CD1c-positive myeloid dendritic cell (primary cell): ENCODE measurements at regions not wholly inside any gene's neighbourhood (a gene's known extent, or its start where the extent isn't known, plus 50 kb on each side); places are given as distances from the start of the nearest gene placed in this dataset.
"Not testable (repeated sequence)": the region's sequence is repeated elsewhere in the genome, so short reads cannot be mapped to it uniquely, and the experiment has no call there.

Experiments
- DNase-seq: peaks from one replicate; pipeline ENCODE4 v3.0.0-alpha.2; 2016; ENCODE audit errors: extremely low spot score

- no peak for DNase-seq
These were observed 892.8 kb upstream of the DIAPH2 start for GRCh38 chrX:95791876-95792275.

- DNase-seq = no peak
These were observed 887.3 kb upstream of the DIAPH2 start for GRCh38 chrX:95797344-95797743.

GRCh38 chrX:95823796-95824195 is 860.8 kb upstream of the DIAPH2 start:
- DNase-seq = no peak

- no peak for DNase-seq
These were observed 849.4 kb upstream of the DIAPH2 start for GRCh38 chrX:95835223-95835622.

GRCh38 chrX:95836517-95836916 is 848.1 kb upstream of the DIAPH2 start:
- DNase-seq = no peak

GRCh38 chrX:95841863-95842262 is 842.8 kb upstream of the DIAPH2 start:
- no peak for DNase-seq

- DNase-seq = no peak
These were observed 824.5 kb upstream of the DIAPH2 start for GRCh38 chrX:95860127-95860526.

GRCh38 chrX:95875661-95876060 is 809.0 kb upstream of the DIAPH2 start:
- DNase-seq = no peak

GRCh38 chrX:95878874-95879273 is 805.8 kb upstream of the DIAPH2 start:
- DNase-seq = no peak

- DNase-seq = no peak
These were observed 800.5 kb upstream of the DIAPH2 start for GRCh38 chrX:95884186-95884585.

- no peak for DNase-seq
These were observed 799.6 kb upstream of the DIAPH2 start for GRCh38 chrX:95885074-95885473.

GRCh38 chrX:95889279-95889678 is 795.4 kb upstream of the DIAPH2 start:
- DNase-seq = no peak

- DNase-seq = no peak
These were observed 791.0 kb upstream of the DIAPH2 start for GRCh38 chrX:95893636-95894035.

GRCh38 chrX:95903490-95903889 is 781.2 kb upstream of the DIAPH2 start:
- DNase-seq = no peak

- no peak for DNase-seq
These were observed 780.7 kb upstream of the DIAPH2 start for GRCh38 chrX:95903975-95904374.

GRCh38 chrX:95907081-95907480 is 777.6 kb upstream of the DIAPH2 start:
- no peak for DNase-seq

GRCh38 chrX:95911062-95911461 is 773.6 kb upstream of the DIAPH2 start:
- DNase-seq = no peak

- no peak for DNase-seq
These were observed 765.0 kb upstream of the DIAPH2 start for GRCh38 chrX:95919605-95920004.

- no peak for DNase-seq
These were observed 739.1 kb upstream of the DIAPH2 start for GRCh38 chrX:95945528-95945927.

- DNase-seq = no peak
These were observed 735.1 kb upstream of the DIAPH2 start for GRCh38 chrX:95949588-95949987.

GRCh38 chrX:95950679-95951078 is 734.0 kb upstream of the DIAPH2 start:
- no peak for DNase-seq

GRCh38 chrX:95953564-95953963 is 731.1 kb upstream of the DIAPH2 start:
- DNase-seq = no peak

- no peak for DNase-seq
These were observed 727.9 kb upstream of the DIAPH2 start for GRCh38 chrX:95956745-95957144.

GRCh38 chrX:95973456-95974095 is 711.1 kb upstream of the DIAPH2 start:
- not testable (repeated sequence) for DNase-seq
